Peyer's patch (tissue), 4 donors: ENCODE measurements at regions not wholly inside any gene's neighbourhood (a gene's known extent, or its start where the extent isn't known, plus 50 kb on each side); places are given as distances from the start of the nearest gene placed in this dataset.

Source experiments
- POLR2A ChIP-seq, 2 donors: fragments of 450-650 bp; IDR thresholded peaks; one replicate each; pipeline ENCODE4 v1.5.1; 2017; ENCODE audit warnings: antibody characterized with exemption in 2 of 2, mild to moderate bottlenecking in 2 of 2, moderate library complexity in 2 of 2
- TF ChIP-seq, protein P1 (sequence below), 6 experiments: fragments of 450-650 bp in 4 of 6; fragments of 200-600 bp in 2 of 6; sonication (generic) in 1 of 6; IDR thresholded peaks; one replicate each; pipeline ENCODE4 v1.5.1; 2017 to 2019; ENCODE audit warnings: antibody characterized with exemption in 6 of 6, mild to moderate bottlenecking in 3 of 6, moderate library complexity in 1 of 6

GRCh38 chr15:23897531-23897930, 210.4 kb upstream of the NDN start:
- TF ChIP-seq, protein P1, sequence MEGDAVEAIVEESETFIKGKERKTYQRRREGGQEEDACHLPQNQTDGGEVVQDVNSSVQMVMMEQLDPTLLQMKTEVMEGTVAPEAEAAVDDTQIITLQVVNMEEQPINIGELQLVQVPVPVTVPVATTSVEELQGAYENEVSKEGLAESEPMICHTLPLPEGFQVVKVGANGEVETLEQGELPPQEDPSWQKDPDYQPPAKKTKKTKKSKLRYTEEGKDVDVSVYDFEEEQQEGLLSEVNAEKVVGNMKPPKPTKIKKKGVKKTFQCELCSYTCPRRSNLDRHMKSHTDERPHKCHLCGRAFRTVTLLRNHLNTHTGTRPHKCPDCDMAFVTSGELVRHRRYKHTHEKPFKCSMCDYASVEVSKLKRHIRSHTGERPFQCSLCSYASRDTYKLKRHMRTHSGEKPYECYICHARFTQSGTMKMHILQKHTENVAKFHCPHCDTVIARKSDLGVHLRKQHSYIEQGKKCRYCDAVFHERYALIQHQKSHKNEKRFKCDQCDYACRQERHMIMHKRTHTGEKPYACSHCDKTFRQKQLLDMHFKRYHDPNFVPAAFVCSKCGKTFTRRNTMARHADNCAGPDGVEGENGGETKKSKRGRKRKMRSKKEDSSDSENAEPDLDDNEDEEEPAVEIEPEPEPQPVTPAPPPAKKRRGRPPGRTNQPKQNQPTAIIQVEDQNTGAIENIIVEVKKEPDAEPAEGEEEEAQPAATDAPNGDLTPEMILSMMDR (IDR thresholded peaks at IDR 0.05): no peak
- no peak for TF ChIP-seq POLR2A (IDR thresholded peaks at IDR 0.05)
